K562 (cell line): ENCODE measurements at regions not wholly inside any gene's neighbourhood (a gene's known extent, or its start where the extent isn't known, plus 50 kb on each side); places are given as distances from the start of the nearest gene placed in this dataset.
"Not testable (repeated sequence)": the region's sequence is repeated elsewhere in the genome, so short reads cannot be mapped to it uniquely, and the experiment has no call there.

Experiments used
- ATAC-seq: fragments of 200-7000 bp; cut with Tn5 transposase; 3 replicates; pipeline ENCODE4 v1.9.1; 2020; ENCODE audit warnings: moderate library complexity
- BruUV-seq: library from RNA; stranded (reverse); fragments of 400-500 nt; replicated peaks from 2 replicates; lab custom pipeline; 2021; lab: Mats Ljungman, UMichigan
- CTCF ChIA-PET: fragments of 300-600 bp; formaldehyde crosslinking; extraction: SDS; loops from one replicate; lab custom pipeline; 2021; ENCODE audit warnings: low intra/inter-chr PET ratio; lab: Yijun Ruan, JAX
- POLR2A ChIA-PET: fragments of 300-600, 350-650 bp; sonication (Branson Sonifier 250); formaldehyde crosslinking; extraction: SDS; loops from one replicate; lab custom pipeline; 2021; ENCODE audit warnings: antibody characterized with exemption, inconsistent platforms; lab: Yijun Ruan, JAX
- DNase-seq, 4 experiments: peaks; one replicate each; pipeline versions ENCODE4 v3.0.0 to v3.0.0-alpha.2; 2011 to 2018; ENCODE audit warnings: low spot score in 3 of 4, mixed read lengths in 3 of 4; ENCODE audit errors: extremely low read depth in 1 of 4
- FAIRE-seq: peaks from 2 replicates; lab custom pipeline; 2011; peaks lifted over from hg19 to GRCh38; lab: Jason Lieb, UNC
- H2AFZ ChIP-seq: 2 replicates; pipeline ENCODE4 v1.6.0; 2011; ENCODE audit warnings: low read depth, low read length, control low read depth, inconsistent platforms
- H3K27ac ChIP-seq: fragments of 200-600 bp; 3 replicates; pipeline ENCODE4 v1.8.0; 2011; ENCODE audit warnings: low read depth, mild to moderate bottlenecking, control low read depth, inconsistent platforms, low read length, moderate library complexity, mixed read lengths; ENCODE audit errors: extremely low read depth
- H3K27me3 ChIP-seq, 2 experiments: fragments of 300-600 bp in 1 of 2; 2 replicates in 1 of 2; 3 replicates in 1 of 2; pipeline versions ENCODE4 v1.6.0 to v1.8.0; 2011; ENCODE audit warnings: inconsistent platforms in 2 of 2, low read length in 2 of 2, mild to moderate bottlenecking in 1 of 2, mixed read lengths in 1 of 2, moderate library complexity in 1 of 2; ENCODE audit not compliant: control insufficient read depth in 2 of 2, insufficient read depth in 2 of 2
- H3K36me3 ChIP-seq: fragments of 300-600 bp; 3 replicates; pipeline ENCODE4 v1.8.0; 2011; ENCODE audit warnings: mild to moderate bottlenecking, low read length, inconsistent platforms; ENCODE audit not compliant: control insufficient read depth, insufficient read depth
- H3K4me1 ChIP-seq, 2 experiments: fragments of 200-600 bp in 1 of 2; replicated peaks in 1 of 2; 2 replicates in 1 of 2; 3 replicates in 1 of 2; pipeline versions ENCODE4 v1.5.1 to v1.8.0; 2011; ENCODE audit warnings: inconsistent platforms in 2 of 2, low read length in 2 of 2, mild to moderate bottlenecking in 1 of 2, mixed read lengths in 1 of 2, moderate library complexity in 1 of 2; ENCODE audit not compliant: control insufficient read depth in 2 of 2, insufficient read depth in 2 of 2
- H3K4me2 ChIP-seq: 2 replicates; pipeline ENCODE4 v1.6.1; 2011; ENCODE audit warnings: low read length, control low read depth, inconsistent platforms, mixed read lengths; ENCODE audit not compliant: insufficient read depth
- H3K4me3 ChIP-seq: fragments of 200-600 bp; sonication (generic), shearing (Covaris generic); 2 replicates; pipeline ENCODE4 v1.5.1; 2016; ENCODE audit warnings: control low read depth, inconsistent platforms
- H3K79me2 ChIP-seq: fragments of 200-600 bp; 3 replicates; pipeline ENCODE4 v1.8.0; 2011; ENCODE audit warnings: low read length, inconsistent platforms; ENCODE audit not compliant: control insufficient read depth, insufficient read depth
- H3K9ac ChIP-seq, 2 experiments: 2 replicates each; pipeline versions ENCODE4 v1.6.0 to v1.6.1; 2011; ENCODE audit warnings: low read depth in 2 of 2, low read length in 2 of 2, control low read depth in 1 of 2, inconsistent platforms in 1 of 2, mild to moderate bottlenecking in 1 of 2, mixed read lengths in 1 of 2; ENCODE audit not compliant: insufficient read depth in 1 of 2
- H3K9me1 ChIP-seq: one replicate; pipeline ENCODE4 v1.6.0; 2011; ENCODE audit warnings: inconsistent platforms, mild to moderate bottlenecking, low read length, moderate library complexity; ENCODE audit not compliant: control insufficient read depth, insufficient read depth
- H3K9me3 ChIP-seq: replicated peaks from 2 replicates; pipeline ENCODE4 v1.5.1; 2011; ENCODE audit warnings: low read depth, low read length, inconsistent platforms; ENCODE audit not compliant: control insufficient read depth, insufficient read depth
- H4K20me1 ChIP-seq: replicated peaks from 2 replicates; pipeline ENCODE4 v1.6.1; 2011; ENCODE audit warnings: low read length, inconsistent platforms, mixed read lengths; ENCODE audit not compliant: control insufficient read depth, insufficient read depth
- ARID2 ChIP-seq: fragments of 450-650 bp; IDR thresholded peaks from 2 replicates; pipeline ENCODE4 v1.6.1; 2017; ENCODE audit warnings: antibody characterized with exemption, mild to moderate bottlenecking
- CEBPB ChIP-seq: fragments of 450-650 bp; IDR thresholded peaks from 2 replicates; pipeline ENCODE4 v1.6.1; 2016; ENCODE audit warnings: missing genetic modification characterization, missing compliant biosample characterization
- HOMEZ ChIP-seq: fragments of 250-450 bp; sonication (Bioruptor Pico); IDR thresholded peaks from 2 replicates; pipeline ENCODE4 v1.4.0; 2020; ENCODE audit warnings: mild to moderate bottlenecking, moderate library complexity
- SMAD4 ChIP-seq: fragments of 250-450 bp; sonication (Bioruptor Pico); conservative IDR thresholded peaks from 2 replicates; pipeline ENCODE4 v1.8.0; 2021; ENCODE audit warnings: inconsistent platforms, mild to moderate bottlenecking, moderate library complexity
- TSHZ1 ChIP-seq: fragments of 250-450 bp; sonication (Bioruptor Pico); IDR thresholded peaks from 2 replicates; pipeline ENCODE4 v1.4.0; 2020; ENCODE audit warnings: mild to moderate bottlenecking, moderate library complexity
- ZNF589 ChIP-seq: fragments of 200-800 bp; sonication (Bioruptor generic); IDR thresholded peaks from 2 replicates; pipeline ENCODE4 v1.6.1; 2016; ENCODE audit warnings: low read depth, missing genetic modification characterization, missing compliant biosample characterization
- whole genome bisulfite sequencing: fragments of 100-300 bp; shearing (Covaris generic); methylation state at CpG from one replicate; pipeline ENCODE4 v1.1.6; 2016; ENCODE audit warnings: low coverage, mixed read lengths; ENCODE audit not compliant: insufficient coverage; ENCODE audit errors: missing lambda C conversion rate; 5-methylcytosine and 5-hydroxymethylcytosine counted together
- in situ Hi-C: fragments of 300-500 bp; cut with MboI; formaldehyde crosslinking; loops from 4 replicates; pipeline ENCODE4 v1.15.0; 2018; ENCODE audit warnings: inconsistent platforms, mixed read lengths
- intact Hi-C: fragments of 100-400 bp; cut with micrococcal nuclease; formaldehyde crosslinking; loops from 2 replicates; pipeline ENCODE4 v1.14.2; 2022
- TF ChIP-seq, protein P1 (sequence below): IDR thresholded peaks from 3 replicates; pipeline ENCODE4 v1.6.1; 2011; ENCODE audit warnings: borderline replicate concordance, mild to moderate bottlenecking; ENCODE audit not compliant: insufficient read length, insufficient read depth

DNA sequence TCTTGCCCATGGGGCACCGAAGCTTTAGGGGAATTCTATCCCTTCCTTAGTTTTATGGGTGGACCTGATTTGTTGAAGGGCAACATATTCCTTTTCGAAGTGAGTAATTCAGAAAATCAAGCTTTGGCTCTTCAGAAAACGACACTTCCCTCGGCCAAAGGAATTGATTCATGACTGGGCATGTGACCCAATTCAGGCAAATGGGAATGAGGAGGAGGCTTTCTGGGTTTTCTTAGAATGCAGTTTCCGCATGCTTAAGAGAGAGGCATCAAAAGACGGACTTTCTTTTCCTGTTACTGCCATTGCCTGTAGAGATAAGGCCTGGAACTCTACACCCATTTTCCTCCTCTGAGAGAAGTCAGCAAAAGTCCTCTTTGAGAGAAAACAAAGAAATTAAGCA is 179.5 kb downstream of the RFPL4B start (continued):
- no peak for TF ChIP-seq CEBPB
- TF ChIP-seq HOMEZ (CRISPR knock-in tag): no peak
- no peak for TF ChIP-seq TSHZ1 (CRISPR knock-in tag)
- TF ChIP-seq SMAD4 (CRISPR knock-in tag): no peak
- TF ChIP-seq, protein P1, sequence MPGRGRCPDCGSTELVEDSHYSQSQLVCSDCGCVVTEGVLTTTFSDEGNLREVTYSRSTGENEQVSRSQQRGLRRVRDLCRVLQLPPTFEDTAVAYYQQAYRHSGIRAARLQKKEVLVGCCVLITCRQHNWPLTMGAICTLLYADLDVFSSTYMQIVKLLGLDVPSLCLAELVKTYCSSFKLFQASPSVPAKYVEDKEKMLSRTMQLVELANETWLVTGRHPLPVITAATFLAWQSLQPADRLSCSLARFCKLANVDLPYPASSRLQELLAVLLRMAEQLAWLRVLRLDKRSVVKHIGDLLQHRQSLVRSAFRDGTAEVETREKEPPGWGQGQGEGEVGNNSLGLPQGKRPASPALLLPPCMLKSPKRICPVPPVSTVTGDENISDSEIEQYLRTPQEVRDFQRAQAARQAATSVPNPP: no peak
- no peak for TF ChIP-seq ZNF589 (CRISPR knock-in tag)
- no peak for TF ChIP-seq ARID2

DNA sequence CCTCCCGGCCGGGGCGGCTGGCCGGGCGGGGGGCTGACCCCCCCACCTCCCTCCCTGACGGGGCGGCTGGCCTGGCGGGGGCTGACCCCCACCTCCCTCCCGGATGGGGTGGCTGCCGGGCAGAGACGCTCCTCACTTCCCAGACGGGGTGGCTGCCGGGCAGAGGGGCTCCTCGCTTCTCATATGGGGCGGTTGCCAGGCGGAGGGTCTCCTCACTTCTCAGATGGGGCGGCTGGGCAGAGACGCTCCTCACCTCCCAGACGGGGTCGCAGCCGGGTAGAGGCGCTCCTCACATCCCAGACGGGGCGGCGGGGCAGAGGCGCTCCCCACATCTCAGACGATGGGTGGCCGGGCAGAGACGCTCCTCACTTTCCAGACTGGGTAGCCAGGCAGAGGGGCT is 181.2 kb downstream of the RFPL4B start:
- H3K27ac ChIP-seq, ATAC-seq, H3K36me3 ChIP-seq, H3K9ac ChIP-seq, intact Hi-C loops, H3K27me3 ChIP-seq, in situ Hi-C loops, H3K4me1 ChIP-seq, H2AFZ ChIP-seq, H3K79me2 ChIP-seq, H3K9me3 ChIP-seq, H4K20me1 ChIP-seq, CTCF ChIA-PET, FAIRE-seq, H3K4me3 ChIP-seq, H3K9me1 ChIP-seq, POLR2A ChIA-PET, H3K4me2 ChIP-seq, BruUV-seq, DNase-seq: not testable (repeated sequence)
- WGBS: 18% methylated on average over 8 of the region's 29 CpGs
